MG63 (cell line): ENCODE measurements at regions not wholly inside any gene's neighbourhood (a gene's known extent, or its start where the extent isn't known, plus 50 kb on each side); places are given as distances from the start of the nearest gene placed in this dataset.

Experiments
- DNase-seq: peaks from one replicate; pipeline ENCODE4 v3.0.0-alpha.2; 2020
- H3K27me3 ChIP-seq: fragments of 250-450 bp; sonication (Bioruptor Pico); 2 replicates; pipeline ENCODE4 v1.5.1; 2020; ENCODE audit warnings: mild to moderate bottlenecking, moderate library complexity
- H3K36me3 ChIP-seq: fragments of 250-450 bp; sonication (Bioruptor Pico); 2 replicates; pipeline ENCODE4 v1.5.1; 2020; ENCODE audit warnings: mild to moderate bottlenecking, moderate library complexity
- H3K4me3 ChIP-seq: fragments of 250-450 bp; sonication (Bioruptor Pico); 2 replicates; pipeline ENCODE4 v1.5.1; 2020; ENCODE audit warnings: mild to moderate bottlenecking, moderate library complexity
- H3K9me3 ChIP-seq: fragments of 250-450 bp; sonication (Bioruptor Pico); 2 replicates; pipeline ENCODE4 v1.5.1; 2020; ENCODE audit warnings: mild to moderate bottlenecking, moderate library complexity

GRCh38 chr16:54341892-54342776, 55.5 kb upstream of the IRX3 start:
- DNase-seq, result peak; percentile 46
- H3K36me3 ChIP-seq, result no peaks in the 10 kb centered on the region
- no peaks in the 10 kb centered on the region for H3K27me3 ChIP-seq
- H3K9me3 ChIP-seq, result no peaks in the 10 kb centered on the region
- H3K4me3 ChIP-seq, result no peak overlapping the region

DNA sequence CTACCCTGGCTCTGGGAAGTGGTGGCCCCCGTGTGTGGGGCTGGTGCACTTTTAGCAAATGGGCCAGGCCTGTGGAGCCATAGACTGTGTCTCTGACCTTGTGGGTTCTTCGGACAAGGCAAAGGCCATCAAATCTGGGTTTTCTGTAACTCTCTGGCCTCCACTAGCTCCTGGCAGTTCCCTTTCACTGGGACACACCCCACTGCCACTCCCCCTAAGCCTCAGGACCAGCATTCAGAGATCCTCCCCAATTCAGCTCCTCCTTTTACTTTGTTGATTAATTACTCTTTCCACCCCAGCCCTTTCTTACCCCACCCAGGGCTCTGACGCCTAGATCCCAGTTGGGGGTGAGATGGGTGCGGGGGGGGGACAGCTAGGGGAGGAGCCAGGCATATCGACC, 53.9 kb upstream of the IRX3 start:
- H3K27me3 ChIP-seq, result no peaks in the 10 kb centered on the region
- no peak for DNase-seq
- no peak overlapping the region for H3K4me3 ChIP-seq
- no peaks in the 10 kb centered on the region for H3K9me3 ChIP-seq
- H3K36me3 ChIP-seq, result no peaks in the 10 kb centered on the region

GRCh38 chr16:54336631-54337204, 50.1 kb upstream of the IRX3 start:
- Histone ChIP-seq H3K27me3 (peaks cover 3% of the 10 kb centered on the region; the same call in 1 of the 2 replicates), H3K9me3 (no peaks in the 10 kb centered on the region), H3K4me3 (no peak overlapping the region), H3K36me3 (no peaks in the 10 kb centered on the region)
- no peak for DNase-seq
